BJ (cell line): ENCODE measurements at regions not wholly inside any gene's neighbourhood (a gene's known extent, or its start where the extent isn't known, plus 50 kb on each side); places are given as distances from the start of the nearest gene placed in this dataset.

Experiments used
- CTCF ChIA-PET: fragments of 350-600 bp; formaldehyde crosslinking; extraction: SDS; loops from one replicate; lab custom pipeline; 2021; ENCODE audit warnings: antibody characterized with exemption, inconsistent platforms; lab: Yijun Ruan, JAX
- POLR2A ChIA-PET: fragments of 300-600 bp; sonication (Branson Sonifier 250); formaldehyde crosslinking; extraction: SDS; loops from one replicate; lab custom pipeline; 2021; ENCODE audit warnings: antibody characterized with exemption; lab: Charles Lee
- DNase-seq: peaks from one replicate; pipeline ENCODE4 v3.0.0-alpha.2; 2011; ENCODE audit warnings: low read depth
- H3K27me3 ChIP-seq: 2 replicates; pipeline ENCODE4 v1.6.0; 2011; ENCODE audit warnings: low read length; ENCODE audit not compliant: control insufficient read depth, insufficient read depth
- H3K36me3 ChIP-seq: 2 replicates; pipeline ENCODE4 v1.5.1; 2011; ENCODE audit warnings: low read length; ENCODE audit not compliant: control insufficient read depth, insufficient read depth
- H3K4me3 ChIP-seq: 2 replicates; pipeline ENCODE4 v1.5.1; 2011; ENCODE audit warnings: low read depth, mild to moderate bottlenecking, control low read depth, low read length
- CTCF ChIP-seq: IDR thresholded peaks from 2 replicates; pipeline ENCODE4 v1.5.1; 2011; ENCODE audit warnings: low read depth, mild to moderate bottlenecking, control low read depth, inconsistent platforms, low read length, moderate library complexity; ENCODE audit not compliant: insufficient read depth

- TF ChIP-seq CTCF: no peak
- no peak for DNase-seq
- H3K27me3 ChIP-seq: no peaks in the 10 kb centered on the region
- ChIA-PET POLR2A (no interaction called here), CTCF (no interaction called here)
- H3K4me3 ChIP-seq: no peak overlapping the region
- H3K36me3 ChIP-seq: no peaks in the 10 kb centered on the region
These were observed 72.5 kb upstream of the ONECUT1 start for GRCh38 chr15:52862677-52863076.

DNA sequence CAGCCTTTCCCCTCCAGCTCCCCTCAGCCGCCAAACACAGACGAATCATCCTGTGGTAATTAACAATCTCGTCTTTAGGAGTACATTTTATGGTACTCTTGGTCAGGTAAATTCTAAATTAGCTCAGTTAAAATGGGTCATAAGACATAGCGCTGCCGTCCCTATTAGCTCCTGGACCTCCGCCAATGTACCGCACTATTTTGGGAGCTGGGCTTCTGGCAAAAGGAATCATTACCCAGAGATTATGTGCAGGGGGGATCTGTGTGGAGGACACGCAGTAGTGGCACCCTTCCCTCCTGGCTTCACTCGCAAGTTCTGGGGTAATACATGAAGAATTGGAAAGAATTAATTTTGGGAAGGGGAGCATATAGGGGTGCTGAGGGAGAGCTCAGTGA is 68.6 kb upstream of the ONECUT1 start:
- DNase-seq: no peak
- Histone ChIP-seq H3K27me3 (no peaks in the 10 kb centered on the region), H3K36me3 (no peaks in the 10 kb centered on the region), H3K4me3 (no peak overlapping the region)
- POLR2A ChIA-PET: no interaction called here
- TF ChIP-seq CTCF: no peak
- CTCF ChIA-PET: no interaction called here

- Histone ChIP-seq H3K36me3 (no peaks in the 10 kb centered on the region), H3K4me3 (no peak overlapping the region), H3K27me3 (no peaks in the 10 kb centered on the region)
- ChIA-PET CTCF (no interaction called here), POLR2A (no interaction called here)
- no peak for TF ChIP-seq CTCF
- no peak for DNase-seq
These were observed 68.0 kb upstream of the ONECUT1 start for GRCh38 chr15:52857937-52858781.

DNA sequence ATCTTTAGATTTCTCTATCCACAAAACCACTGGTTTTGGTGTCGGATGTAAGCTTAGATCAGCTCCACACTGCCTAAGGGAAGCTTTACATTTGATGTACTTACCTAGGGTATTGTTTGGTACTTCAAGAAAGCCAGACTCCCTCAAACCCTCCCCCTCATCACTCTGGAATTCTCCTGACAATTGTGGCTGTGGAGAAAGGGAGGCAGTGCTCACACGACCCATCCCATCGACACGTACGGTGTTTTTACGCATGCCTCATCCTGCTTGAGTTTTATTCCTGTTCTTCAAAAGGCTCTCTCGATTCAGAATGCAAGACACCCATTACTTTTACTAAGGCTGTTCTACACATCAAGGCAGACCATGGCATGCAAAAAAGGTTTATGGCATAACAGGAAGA is 67.3 kb upstream of the ONECUT1 start:
- Histone ChIP-seq H3K36me3 (no peaks in the 10 kb centered on the region), H3K4me3 (no peak overlapping the region), H3K27me3 (no peaks in the 10 kb centered on the region)
- POLR2A ChIA-PET: no interaction called here
- CTCF ChIA-PET: no interaction called here
- DNase-seq: no peak
- no peak for TF ChIP-seq CTCF

GRCh38 chr15:52856286-52856685 is 66.2 kb upstream of the ONECUT1 start:
- no peak for TF ChIP-seq CTCF
- ChIA-PET POLR2A (no interaction called here), CTCF (interaction anchor here (0.6 kb wide), 1 partner anchor 73 kb away, joined by 3 read pairs; no protein-coding TSS in a partner anchor)
- Histone ChIP-seq H3K27me3 (no peaks in the 10 kb centered on the region), H3K36me3 (no peaks in the 10 kb centered on the region), H3K4me3 (no peak overlapping the region)
- DNase-seq: no peak
